Spleen (tissue), 11 donors: ENCODE measurements at regions not wholly inside any gene's neighbourhood (a gene's known extent, or its start where the extent isn't known, plus 50 kb on each side); places are given as distances from the start of the nearest gene placed in this dataset.

ENCODE experiments used
- DNase-seq: peaks from one replicate; pipeline ENCODE4 v3.0.0-alpha.2; 2020
- H3K27ac ChIP-seq, 8 donors: fragments of 200-600 bp; sonication (generic) in 7 of 8; 1 replicate in 4 of 8; 2 replicates in 4 of 8; pipeline versions ENCODE4 v1.5.0 to v1.8.0; 2016 to 2021; ENCODE audit warnings: inconsistent platforms in 4 of 8, mild to moderate bottlenecking in 4 of 8, moderate library complexity in 1 of 8
- H3K27me3 ChIP-seq, 7 donors: fragments of 200-600 bp; sonication (generic) in 6 of 7; replicated peaks in 1 of 7; 1 replicate in 4 of 7; 2 replicates in 3 of 7; pipeline versions ENCODE4 v1.5.0 to v1.8.0; 2016 to 2021; ENCODE audit warnings: inconsistent platforms in 3 of 7, mild to moderate bottlenecking in 1 of 7
- H3K36me3 ChIP-seq, 6 donors: fragments of 200-600 bp; sonication (generic) in 5 of 6; 1 replicate in 4 of 6; 2 replicates in 2 of 6; pipeline versions ENCODE4 v1.5.0 to v1.8.0; 2016 to 2021; ENCODE audit warnings: inconsistent platforms in 2 of 6
- H3K4me1 ChIP-seq, 6 donors: fragments of 200-600 bp; sonication (generic) in 5 of 6; 1 replicate in 3 of 6; 2 replicates in 3 of 6; pipeline versions ENCODE4 v1.5.0 to v1.8.0; 2016 to 2021; ENCODE audit warnings: inconsistent platforms in 3 of 6
- H3K4me3 ChIP-seq, 8 donors: fragments of 200-600 bp; sonication (generic) in 7 of 8; 1 replicate in 4 of 8; 2 replicates in 4 of 8; pipeline versions ENCODE4 v1.5.0 to v1.8.0; 2016 to 2021; ENCODE audit warnings: inconsistent platforms in 4 of 8, mild to moderate bottlenecking in 4 of 8, moderate library complexity in 2 of 8
- H3K9me3 ChIP-seq, 8 donors: fragments of 200-600 bp; sonication (generic) in 7 of 8; 1 replicate in 4 of 8; 2 replicates in 4 of 8; pipeline versions ENCODE4 v1.5.0 to v1.8.0; 2016 to 2021; ENCODE audit warnings: inconsistent platforms in 4 of 8
- POLR2A ChIP-seq, 3 donors: fragments of 450-650 bp; IDR thresholded peaks; one replicate each; pipeline ENCODE4 v1.5.1; 2017; ENCODE audit warnings: antibody characterized with exemption in 3 of 3, mild to moderate bottlenecking in 1 of 3
- POLR2AphosphoS5 ChIP-seq, 3 donors: sonication (generic); formaldehyde crosslinking; IDR thresholded peaks; one replicate each; pipeline ENCODE4 v1.5.1; 2017; ENCODE audit warnings: antibody characterized with exemption in 3 of 3
- WGBS, 5 donors: extraction: QIAGEN DNeasy Blood & Tissue Kit in 3 of 5; methylation state at CpG; one replicate each; pipeline versions ENCODE4 v1.1.5 to v1.1.7; 2013 to 2018; 5-methylcytosine and 5-hydroxymethylcytosine counted together
- intact Hi-C: fragments of 100-400 bp; cut with DNase I; formaldehyde crosslinking; loops from one replicate; pipeline ENCODE4 v1.15.0; 2023; ENCODE audit warnings: low total_unique reads
- TF ChIP-seq, protein P1 (sequence below), 11 experiments: fragments of 200-600 bp in 7 of 11; fragments of 450-650 bp in 4 of 11; sonication (generic) in 4 of 11; IDR thresholded peaks in 8 of 11; conservative IDR thresholded peaks in 3 of 11; 1 replicate in 7 of 11; 2 replicates in 4 of 11; pipeline versions ENCODE4 v1.4.0 to v1.8.0; 2016 to 2021; ENCODE audit warnings: antibody characterized with exemption in 11 of 11, inconsistent platforms in 4 of 11, mild to moderate bottlenecking in 1 of 11
- donor health status: healthy with polysubstance abuse.
- donor health status: DM: no; HTN: no; CAD: no; lungs with moderate emphysema.
- donor health status: DM: no; HTN: no; CAD: no.
- donor health status: Bipolar disorder and iron deficiency.
- donor health status: healthy.
- donor health status: DM: no; HTN: no; CAD: no.
- donor health status: DM: yes; HTN: yes; CAD: no.

DNA sequence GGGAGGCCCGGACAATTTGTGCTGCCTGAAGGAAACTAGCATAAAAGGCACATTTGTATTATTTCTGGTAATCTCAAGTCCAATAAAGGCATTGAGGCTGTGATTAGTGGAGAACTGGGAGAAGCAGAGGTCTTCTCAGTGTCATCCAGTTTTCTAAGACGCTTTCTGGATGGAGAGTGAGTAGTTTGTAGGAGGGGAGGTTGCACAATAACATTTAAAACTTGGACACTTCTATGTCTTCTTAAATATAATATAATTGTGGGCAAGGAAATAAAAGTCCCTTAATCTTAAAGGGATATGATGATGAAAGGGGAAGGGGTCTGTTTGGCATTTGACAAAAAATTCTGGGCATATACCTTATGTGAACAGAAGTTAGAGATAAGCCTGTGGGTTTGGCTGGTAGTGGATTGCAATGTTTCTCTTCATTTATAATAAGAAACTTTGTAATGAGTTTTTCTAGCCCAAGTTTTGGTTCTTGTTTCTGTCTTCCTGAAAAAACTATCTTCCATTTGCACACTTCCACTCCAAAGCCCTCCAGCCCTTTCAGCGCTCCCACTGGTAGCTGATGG is 291.6 kb upstream of the TGFBR2 start:
- H3K4me3 ChIP-seq = no peak overlapping the region
- H3K36me3 ChIP-seq = no peaks in the 10 kb centered on the region
- 66 to 83% (median 75%) methylated on average over 3 of the region's 3 CpGs for WGBS, 5 donors
- peaks cover 0 to 11% (median 4%) of the 10 kb centered on the region in 6 donors for H3K4me1 ChIP-seq
- peak overlapping the region in 2 of 8 donors; percentile 26 to 27 for H3K27ac ChIP-seq
- H3K9me3 ChIP-seq = peaks cover 0 to 5% (median 0%) of the 10 kb centered on the region in 8 donors
- no peaks in the 10 kb centered on the region for H3K27me3 ChIP-seq
- TF ChIP-seq, protein P1, sequence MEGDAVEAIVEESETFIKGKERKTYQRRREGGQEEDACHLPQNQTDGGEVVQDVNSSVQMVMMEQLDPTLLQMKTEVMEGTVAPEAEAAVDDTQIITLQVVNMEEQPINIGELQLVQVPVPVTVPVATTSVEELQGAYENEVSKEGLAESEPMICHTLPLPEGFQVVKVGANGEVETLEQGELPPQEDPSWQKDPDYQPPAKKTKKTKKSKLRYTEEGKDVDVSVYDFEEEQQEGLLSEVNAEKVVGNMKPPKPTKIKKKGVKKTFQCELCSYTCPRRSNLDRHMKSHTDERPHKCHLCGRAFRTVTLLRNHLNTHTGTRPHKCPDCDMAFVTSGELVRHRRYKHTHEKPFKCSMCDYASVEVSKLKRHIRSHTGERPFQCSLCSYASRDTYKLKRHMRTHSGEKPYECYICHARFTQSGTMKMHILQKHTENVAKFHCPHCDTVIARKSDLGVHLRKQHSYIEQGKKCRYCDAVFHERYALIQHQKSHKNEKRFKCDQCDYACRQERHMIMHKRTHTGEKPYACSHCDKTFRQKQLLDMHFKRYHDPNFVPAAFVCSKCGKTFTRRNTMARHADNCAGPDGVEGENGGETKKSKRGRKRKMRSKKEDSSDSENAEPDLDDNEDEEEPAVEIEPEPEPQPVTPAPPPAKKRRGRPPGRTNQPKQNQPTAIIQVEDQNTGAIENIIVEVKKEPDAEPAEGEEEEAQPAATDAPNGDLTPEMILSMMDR (IDR thresholded peaks at IDR 0.05 in 8 of 11, conservative IDR thresholded peaks at IDR 0.05 in 3 of 11) = no peak
- TF ChIP-seq POLR2A (IDR thresholded peaks at IDR 0.05) = no peak
- TF ChIP-seq POLR2AphosphoS5 (IDR thresholded peaks at IDR 0.05) = no peak
- DNase-seq = no peak
- intact Hi-C loops = loop anchor here (10.0 kb wide), 1 partner anchor 390 kb away; no protein-coding TSS in a partner anchor

DNA sequence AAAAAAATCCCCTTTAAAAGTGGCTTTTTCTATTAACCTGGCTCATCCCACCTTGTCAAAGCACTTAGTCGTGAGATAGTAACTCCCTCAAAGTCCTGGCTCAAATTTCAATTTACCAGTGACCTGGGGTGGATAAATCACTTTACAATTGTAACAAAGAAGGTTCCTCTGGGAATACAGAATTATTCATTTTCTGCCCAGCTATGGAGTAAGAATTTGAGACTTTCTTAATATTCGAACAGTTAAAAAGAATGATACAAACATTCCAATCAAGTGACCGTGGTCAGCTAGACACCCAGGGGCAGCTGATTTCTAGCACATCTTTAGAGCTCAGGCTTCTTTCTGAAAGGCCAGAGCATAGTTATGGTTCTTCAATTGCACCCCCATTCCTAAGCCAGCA is 291.0 kb upstream of the TGFBR2 start:
- H3K27me3 ChIP-seq = no peaks in the 10 kb centered on the region
- H3K36me3 ChIP-seq = no peaks in the 10 kb centered on the region
- WGBS, 5 donors = 83 to 91% (median 85%) methylated on average over 3 of the region's 3 CpGs
- intact Hi-C loops = loop anchor here (10.0 kb wide), 1 partner anchor 389 kb away; no protein-coding TSS in a partner anchor
- H3K9me3 ChIP-seq = peaks cover 0 to 5% (median 0%) of the 10 kb centered on the region in 8 donors
- TF ChIP-seq POLR2A (IDR thresholded peaks at IDR 0.05) (no peak), POLR2AphosphoS5 (IDR thresholded peaks at IDR 0.05) (no peak)
- TF ChIP-seq, protein P1 (IDR thresholded peaks at IDR 0.05 in 8 of 11, conservative IDR thresholded peaks at IDR 0.05 in 3 of 11) = no peak
- peaks cover 0 to 13% (median 6%) of the 10 kb centered on the region in 6 donors for H3K4me1 ChIP-seq
- H3K27ac ChIP-seq = peak overlapping the region in 2 of 8 donors; percentile 26 to 27
- no peak for DNase-seq
- no peak overlapping the region for H3K4me3 ChIP-seq

DNA sequence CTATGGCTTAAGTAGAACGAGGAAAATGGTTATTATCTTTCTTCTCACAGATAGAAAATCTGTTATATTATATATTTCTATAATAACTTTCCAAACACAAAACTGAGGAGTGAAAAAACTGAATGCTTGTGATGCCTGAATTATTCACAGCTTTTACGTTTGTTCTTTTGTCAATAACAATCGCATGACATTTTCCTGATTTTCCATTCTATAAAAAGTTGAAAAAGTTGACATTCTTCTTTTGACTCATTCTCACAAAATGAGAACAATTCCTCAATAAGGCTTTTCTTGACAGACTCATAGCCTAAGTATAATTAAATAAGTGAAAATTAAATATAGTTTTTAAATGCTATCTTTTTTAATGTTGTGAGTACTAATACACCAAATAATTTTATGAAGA is 288.8 kb upstream of the TGFBR2 start:
- H3K36me3 ChIP-seq = no peaks in the 10 kb centered on the region
- peaks cover 0 to 5% (median 0%) of the 10 kb centered on the region in 8 donors for H3K9me3 ChIP-seq
- TF ChIP-seq POLR2A (IDR thresholded peaks at IDR 0.05) (no peak), POLR2AphosphoS5 (IDR thresholded peaks at IDR 0.05) (no peak)
- TF ChIP-seq, protein P1 (IDR thresholded peaks at IDR 0.05 in 8 of 11, conservative IDR thresholded peaks at IDR 0.05 in 3 of 11) = no peak
- no peak overlapping the region for H3K4me3 ChIP-seq
- no peaks in the 10 kb centered on the region for H3K27me3 ChIP-seq
- no peak overlapping the region for H3K27ac ChIP-seq
- peaks cover 0 to 13% (median 6%) of the 10 kb centered on the region in 6 donors for H3K4me1 ChIP-seq
- DNase-seq = no peak
- WGBS, 5 donors = 93 to 97% (median 95%) methylated on average over 3 of the region's 3 CpGs
- intact Hi-C loops = loop anchor here (10.0 kb wide), 1 partner anchor 387 kb away; no protein-coding TSS in a partner anchor

DNA sequence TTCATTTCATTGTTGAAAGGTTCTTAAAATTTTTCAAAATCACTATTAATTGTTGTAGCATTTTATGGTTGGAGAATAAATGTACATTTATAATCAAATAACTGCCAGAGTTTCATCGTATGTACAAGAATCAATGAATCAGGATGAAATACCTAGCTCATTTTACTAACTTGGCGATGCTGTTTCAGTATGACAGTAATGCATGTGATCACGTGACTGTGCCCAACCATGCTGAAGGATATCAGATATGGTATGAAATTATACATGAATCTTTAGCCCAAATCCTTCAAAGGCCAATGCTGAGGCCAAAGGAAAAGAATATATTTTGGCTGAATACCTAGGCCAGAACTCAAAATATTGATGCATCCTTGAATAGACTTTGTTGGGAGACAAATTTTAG is 288.3 kb upstream of the TGFBR2 start:
- peaks cover 0 to 6% (median 0%) of the 10 kb centered on the region in 8 donors for H3K9me3 ChIP-seq
- no peaks in the 10 kb centered on the region for H3K36me3 ChIP-seq
- no peak overlapping the region for H3K27ac ChIP-seq
- 90 to 97% (median 92%) methylated on average over 3 of the region's 3 CpGs for WGBS, 5 donors
- TF ChIP-seq POLR2A (IDR thresholded peaks at IDR 0.05) = no peak
- TF ChIP-seq POLR2AphosphoS5 (IDR thresholded peaks at IDR 0.05) = no peak
- TF ChIP-seq, protein P1 (IDR thresholded peaks at IDR 0.05 in 8 of 11, conservative IDR thresholded peaks at IDR 0.05 in 3 of 11) = no peak
- H3K4me3 ChIP-seq = no peak overlapping the region
- intact Hi-C loops = loop anchor here (10.0 kb wide), 1 partner anchor 387 kb away; no protein-coding TSS in a partner anchor
- peaks cover 0 to 13% (median 6%) of the 10 kb centered on the region in 6 donors for H3K4me1 ChIP-seq
- no peak for DNase-seq
- H3K27me3 ChIP-seq = no peaks in the 10 kb centered on the region
